ENCODE measurements at regions not wholly inside any gene's neighbourhood (a gene's known extent, or its start where the extent isn't known, plus 50 kb on each side); places are given as distances from the start of the nearest gene placed in this dataset.
"Not testable (repeated sequence)": the region's sequence is repeated elsewhere in the genome, so short reads cannot be mapped to it uniquely, and the experiment has no call there.

GRCh38 chr4:63171341-63171740, 1237.9 kb downstream of the TECRL start:
- intact Hi-C loops (cut with DNase I, micrococcal nuclease), result no loop called here
- H3K27me3 Mint-ChIP-seq, result no peaks in the 10 kb centered on the region
- no peaks in the 10 kb centered on the region for H3K4me1 Mint-ChIP-seq
- ChIA-PET CTCF (no interaction called here), POLR2A (no interaction called here)
- DNase-seq, result no peak
- H3K4me3 Mint-ChIP-seq, result no peak overlapping the region
- H3K9me3 Mint-ChIP-seq (ENCODE audit: low read depth), result peaks cover 20% of the 10 kb centered on the region
- H3K27ac Mint-ChIP-seq, result no peak overlapping the region
- no peaks in the 10 kb centered on the region for H3K36me3 Mint-ChIP-seq (ENCODE audit: low read depth)
- no peak for ATAC-seq

GRCh38 chr4:63170923-63171322, 1238.3 kb downstream of the TECRL start:
- no peaks in the 10 kb centered on the region for H3K27me3 Mint-ChIP-seq
- H3K36me3 Mint-ChIP-seq (ENCODE audit: low read depth), result no peaks in the 10 kb centered on the region
- intact Hi-C loops (cut with DNase I, micrococcal nuclease), result no loop called here
- ChIA-PET CTCF (no interaction called here), POLR2A (no interaction called here)
- H3K4me1 Mint-ChIP-seq, result no peaks in the 10 kb centered on the region
- ATAC-seq (no peak), DNase-seq (no peak)
- peaks cover 22% of the 10 kb centered on the region for H3K9me3 Mint-ChIP-seq (ENCODE audit: low read depth)
- no peak overlapping the region for H3K4me3 Mint-ChIP-seq
- H3K27ac Mint-ChIP-seq, result no peak overlapping the region

GRCh38 chr4:63169836-63170235, 1239.4 kb downstream of the TECRL start:
- H3K4me3 Mint-ChIP-seq, result no peak overlapping the region
- DNase-seq (no peak), ATAC-seq (no peak)
- H3K27me3 Mint-ChIP-seq, result no peaks in the 10 kb centered on the region
- no peaks in the 10 kb centered on the region for H3K36me3 Mint-ChIP-seq (ENCODE audit: low read depth)
- ChIA-PET POLR2A (no interaction called here), CTCF (no interaction called here)
- no peaks in the 10 kb centered on the region for H3K4me1 Mint-ChIP-seq
- no peak overlapping the region for H3K27ac Mint-ChIP-seq
- intact Hi-C loops (cut with DNase I, micrococcal nuclease), result no loop called here
- peaks cover 23% of the 10 kb centered on the region for H3K9me3 Mint-ChIP-seq (ENCODE audit: low read depth)

GRCh38 chr4:63155561-63155960, 1253.7 kb downstream of the TECRL start:
- H3K4me1 Mint-ChIP-seq, result no peaks in the 10 kb centered on the region

GRCh38 chr4:63123441-63123840, 1285.8 kb downstream of the TECRL start:
- H3K4me1 Mint-ChIP-seq, result no peaks in the 10 kb centered on the region
- ChIA-PET POLR2A (no interaction called here), CTCF (no interaction called here)
- ATAC-seq (no peak), DNase-seq (no peak)
- intact Hi-C loops (cut with DNase I, micrococcal nuclease), result no loop called here
- no peak overlapping the region for H3K4me3 Mint-ChIP-seq
- H3K27me3 Mint-ChIP-seq, result no peaks in the 10 kb centered on the region
- H3K27ac Mint-ChIP-seq, result no peak overlapping the region
- peaks cover 14% of the 10 kb centered on the region for H3K9me3 Mint-ChIP-seq (ENCODE audit: low read depth)
- H3K36me3 Mint-ChIP-seq (ENCODE audit: low read depth), result no peaks in the 10 kb centered on the region

More at GRCh38 chr4:63155561-63155960, 1253.7 kb downstream of the TECRL start:
- no peaks in the 10 kb centered on the region for H3K36me3 Mint-ChIP-seq (ENCODE audit: low read depth)
- no peak overlapping the region for H3K4me3 Mint-ChIP-seq
- H3K9me3 Mint-ChIP-seq (ENCODE audit: low read depth), result peaks cover 29% of the 10 kb centered on the region
- ChIA-PET CTCF (no interaction called here), POLR2A (no interaction called here)
- ATAC-seq (no peak), DNase-seq (no peak)
- no peak overlapping the region for H3K27ac Mint-ChIP-seq
- no peaks in the 10 kb centered on the region for H3K27me3 Mint-ChIP-seq
- intact Hi-C loops (cut with DNase I, micrococcal nuclease), result no loop called here

- H3K4me1 Mint-ChIP-seq, result no peaks in the 10 kb centered on the region
- no peaks in the 10 kb centered on the region for H3K27me3 Mint-ChIP-seq
- DNase-seq (no peak), ATAC-seq (no peak)
- POLR2A ChIA-PET, result no interaction called here
- no peak overlapping the region for H3K27ac Mint-ChIP-seq
- peaks cover 14% of the 10 kb centered on the region for H3K9me3 Mint-ChIP-seq (ENCODE audit: low read depth)
- intact Hi-C loops (cut with DNase I, micrococcal nuclease), result no loop called here
- no peaks in the 10 kb centered on the region for H3K36me3 Mint-ChIP-seq (ENCODE audit: low read depth)
- H3K4me3 Mint-ChIP-seq, result no peak overlapping the region
- CTCF ChIA-PET, result no interaction called here
These were observed 1286.3 kb downstream of the TECRL start for GRCh38 chr4:63122955-63123354.

- peaks cover 2% of the 10 kb centered on the region for H3K36me3 Mint-ChIP-seq (ENCODE audit: low read depth)
- no peak overlapping the region for H3K27ac Mint-ChIP-seq
- no peaks in the 10 kb centered on the region for H3K27me3 Mint-ChIP-seq
- intact Hi-C loops (cut with DNase I, micrococcal nuclease), result no loop called here
- H3K4me3 Mint-ChIP-seq, result no peak overlapping the region
- ChIA-PET CTCF (no interaction called here), POLR2A (no interaction called here)
- H3K9me3 Mint-ChIP-seq (ENCODE audit: low read depth), result peaks cover 9% of the 10 kb centered on the region
- DNase-seq (no peak), ATAC-seq (no peak)
- no peaks in the 10 kb centered on the region for H3K4me1 Mint-ChIP-seq
These were observed 1302.7 kb downstream of the TECRL start for GRCh38 chr4:63106600-63106999.

- no peak for ATAC-seq
- H3K4me3 Mint-ChIP-seq, result no peak overlapping the region
- POLR2A ChIA-PET, result no interaction called here
- no peaks in the 10 kb centered on the region for H3K4me1 Mint-ChIP-seq
- CTCF ChIA-PET, result interaction anchor here (0.7 kb wide), 1 partner anchor 1330 kb away, joined by 3 read pairs; no protein-coding TSS in a partner anchor
- H3K27me3 Mint-ChIP-seq, result no peaks in the 10 kb centered on the region
- intact Hi-C loops (cut with DNase I, micrococcal nuclease), result no loop called here
- H3K27ac Mint-ChIP-seq, result no peak overlapping the region
- DNase-seq, result no peak
- peaks cover 2% of the 10 kb centered on the region for H3K36me3 Mint-ChIP-seq (ENCODE audit: low read depth)
- H3K9me3 Mint-ChIP-seq (ENCODE audit: low read depth), result peaks cover 10% of the 10 kb centered on the region
These were observed 1303.4 kb downstream of the TECRL start for GRCh38 chr4:63105839-63106238.

- intact Hi-C loops (cut with DNase I, micrococcal nuclease), result no loop called here
These were observed 1318.6 kb downstream of the TECRL start for GRCh38 chr4:63090641-63091040.

GRCh38 chr4:63085091-63085490, 1324.2 kb downstream of the TECRL start:
- ChIA-PET POLR2A (no interaction called here), CTCF (no interaction called here)
- Mint-ChIP-seq H3K27me3 (no peaks in the 10 kb centered on the region), H3K4me3 (no peak overlapping the region), H3K27ac (no peak overlapping the region), H3K9me3 (ENCODE audit: low read depth) (peaks cover 16% of the 10 kb centered on the region), H3K36me3 (ENCODE audit: low read depth) (no peaks in the 10 kb centered on the region), H3K4me1 (no peaks in the 10 kb centered on the region)
- ATAC-seq, result no peak
- DNase-seq, result no peak
- intact Hi-C loops (cut with DNase I, micrococcal nuclease), result no loop called here

More at GRCh38 chr4:63090641-63091040, 1318.6 kb downstream of the TECRL start:
- CTCF ChIA-PET, result no interaction called here
- no peak for DNase-seq
- ATAC-seq, result no peak
- Mint-ChIP-seq H3K27me3 (no peaks in the 10 kb centered on the region), H3K9me3 (ENCODE audit: low read depth) (peaks cover 6% of the 10 kb centered on the region), H3K4me3 (no peak overlapping the region), H3K36me3 (ENCODE audit: low read depth) (no peaks in the 10 kb centered on the region), H3K27ac (no peak overlapping the region), H3K4me1 (no peaks in the 10 kb centered on the region)
- POLR2A ChIA-PET, result no interaction called here

GRCh38 chr4:63080934-63081333, 1328.3 kb downstream of the TECRL start:
- Mint-ChIP-seq H3K4me3 (no peak overlapping the region), H3K4me1 (no peaks in the 10 kb centered on the region), H3K27me3 (no peaks in the 10 kb centered on the region), H3K9me3 (ENCODE audit: low read depth) (peaks cover 16% of the 10 kb centered on the region), H3K36me3 (ENCODE audit: low read depth) (no peaks in the 10 kb centered on the region), H3K27ac (no peak overlapping the region)
- intact Hi-C loops (cut with DNase I, micrococcal nuclease), result no loop called here
- ATAC-seq (no peak), DNase-seq (no peak)
- CTCF ChIA-PET, result interaction anchor here (1.4 kb wide), 1 partner anchor 16 kb away, joined by 4 read pairs; no protein-coding TSS in a partner anchor
- POLR2A ChIA-PET, result no interaction called here

GRCh38 chr4:63063760-63064159, 1345.5 kb downstream of the TECRL start:
- Mint-ChIP-seq H3K36me3 (ENCODE audit: low read depth) (no peaks in the 10 kb centered on the region), H3K4me1 (no peaks in the 10 kb centered on the region), H3K9me3 (ENCODE audit: low read depth) (peaks cover 18% of the 10 kb centered on the region), H3K27ac (no peak overlapping the region), H3K4me3 (no peak overlapping the region), H3K27me3 (no peaks in the 10 kb centered on the region)
- DNase-seq (no peak), ATAC-seq (no peak)
- ChIA-PET POLR2A (no interaction called here), CTCF (no interaction called here)
- intact Hi-C loops (cut with DNase I, micrococcal nuclease), result no loop called here

- H3K9me3 Mint-ChIP-seq (ENCODE audit: low read depth), result peaks cover 17% of the 10 kb centered on the region
These were observed 1346.4 kb downstream of the TECRL start for GRCh38 chr4:63062891-63063290.

More at GRCh38 chr4:63062891-63063290, 1346.4 kb downstream of the TECRL start:
- H3K27ac Mint-ChIP-seq; CTCF ChIA-PET; ATAC-seq; H3K36me3 Mint-ChIP-seq (ENCODE audit: low read depth); H3K4me3 Mint-ChIP-seq; DNase-seq; H3K27me3 Mint-ChIP-seq; POLR2A ChIA-PET; H3K4me1 Mint-ChIP-seq; intact Hi-C loops (cut with DNase I, micrococcal nuclease): not testable (repeated sequence)

Measured in activated CD4-positive, alpha-beta T cell treated with anti-CD3 and anti-CD28 coated beads for 36 hours (primary cell).